NCI-H1048 (cell line): ENCODE measurements at regions not wholly inside any gene's neighbourhood (a gene's known extent, or its start where the extent isn't known, plus 50 kb on each side); places are given as distances from the start of the nearest gene placed in this dataset.

Experiments
- DNase-seq: peaks from one replicate; lab custom pipeline; 2025; lab: John Stamatoyannopoulos, UW

DNA sequence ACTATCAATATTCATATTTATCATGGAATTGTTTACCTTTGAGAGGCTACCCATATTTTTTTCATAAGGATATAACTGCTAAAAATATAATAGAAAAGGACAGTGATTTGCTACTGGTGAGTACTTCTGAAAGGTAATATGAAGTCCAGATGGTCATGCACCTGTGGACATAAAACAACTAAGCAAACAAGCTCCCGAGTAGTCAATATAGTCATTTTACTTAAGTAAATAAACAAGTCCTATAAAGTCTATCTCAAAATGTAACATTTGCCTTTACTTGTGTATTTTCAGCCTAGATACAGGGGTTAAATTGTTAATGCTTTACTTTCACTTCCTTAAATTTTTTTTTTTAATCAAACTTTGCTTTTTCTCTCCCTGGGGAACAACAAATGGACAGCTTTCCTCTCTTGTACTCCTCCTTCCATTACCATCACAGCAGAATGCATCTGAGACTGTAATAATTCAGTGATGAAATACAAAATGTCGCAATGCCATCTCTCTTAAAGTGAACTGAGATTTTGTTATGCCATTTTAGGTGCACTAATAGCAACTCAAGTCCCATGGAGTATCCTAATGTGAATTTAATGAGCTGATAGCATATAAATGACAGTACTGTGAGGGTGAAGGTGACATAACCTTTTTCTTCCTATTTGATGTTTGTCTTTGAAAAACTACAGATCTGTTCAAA lies 1325.4 kb upstream of the ZEB2 start:
- DNase-seq, result no peak

DNA sequence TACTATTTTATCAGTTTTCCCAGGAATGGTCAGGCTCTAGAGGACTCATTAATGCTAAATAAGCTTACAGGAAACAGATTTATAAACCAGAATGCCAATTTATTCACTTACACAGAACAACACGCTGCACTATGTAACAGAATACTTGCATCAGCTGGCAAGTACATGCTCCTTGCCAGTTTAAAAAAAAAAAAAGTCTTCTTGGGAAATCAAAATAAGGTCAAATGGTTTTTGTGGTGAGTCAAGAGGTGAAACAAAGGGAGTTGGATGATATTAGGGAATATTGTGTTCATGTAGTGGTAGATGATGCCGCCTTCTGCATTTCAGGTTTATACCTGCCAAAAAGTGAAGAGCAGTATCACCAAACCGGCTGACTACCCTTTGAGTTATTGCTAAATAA lies 1322.1 kb upstream of the ZEB2 start:
- no peak for DNase-seq

GRCh38 chr2:145836986-145837385 lies 1317.1 kb upstream of the ZEB2 start:
- no peak for DNase-seq

GRCh38 chr2:145835665-145836064 lies 1315.7 kb upstream of the ZEB2 start:
- DNase-seq, result no peak

- DNase-seq, result no peak
Observed at GRCh38 chr2:145832681-145833080, 1312.8 kb upstream of the ZEB2 start.

DNA sequence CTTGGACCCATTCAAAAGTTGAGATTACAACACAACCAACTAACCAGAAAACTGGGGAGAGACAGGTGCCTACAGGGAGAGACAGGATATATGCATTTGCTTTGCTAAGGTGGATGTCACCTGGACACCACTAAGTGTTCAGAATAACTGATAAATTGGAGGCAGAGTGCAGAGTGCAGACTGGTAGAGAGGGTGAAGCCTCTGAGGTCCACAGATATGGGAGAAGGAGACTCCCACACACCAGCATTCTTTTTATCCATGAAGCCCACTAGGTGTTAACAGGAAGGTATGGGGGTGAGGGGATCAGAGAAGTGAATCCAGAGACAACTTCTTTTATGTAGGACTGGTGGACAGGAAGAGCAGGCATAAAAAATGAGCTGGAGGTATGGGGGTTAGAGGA lies 1310.0 kb upstream of the ZEB2 start:
- no peak for DNase-seq

GRCh38 chr2:145827235-145827634 lies 1307.3 kb upstream of the ZEB2 start:
- DNase-seq, result no peak

- no peak for DNase-seq
Observed at GRCh38 chr2:145824384-145824783, 1304.5 kb upstream of the ZEB2 start.

DNA sequence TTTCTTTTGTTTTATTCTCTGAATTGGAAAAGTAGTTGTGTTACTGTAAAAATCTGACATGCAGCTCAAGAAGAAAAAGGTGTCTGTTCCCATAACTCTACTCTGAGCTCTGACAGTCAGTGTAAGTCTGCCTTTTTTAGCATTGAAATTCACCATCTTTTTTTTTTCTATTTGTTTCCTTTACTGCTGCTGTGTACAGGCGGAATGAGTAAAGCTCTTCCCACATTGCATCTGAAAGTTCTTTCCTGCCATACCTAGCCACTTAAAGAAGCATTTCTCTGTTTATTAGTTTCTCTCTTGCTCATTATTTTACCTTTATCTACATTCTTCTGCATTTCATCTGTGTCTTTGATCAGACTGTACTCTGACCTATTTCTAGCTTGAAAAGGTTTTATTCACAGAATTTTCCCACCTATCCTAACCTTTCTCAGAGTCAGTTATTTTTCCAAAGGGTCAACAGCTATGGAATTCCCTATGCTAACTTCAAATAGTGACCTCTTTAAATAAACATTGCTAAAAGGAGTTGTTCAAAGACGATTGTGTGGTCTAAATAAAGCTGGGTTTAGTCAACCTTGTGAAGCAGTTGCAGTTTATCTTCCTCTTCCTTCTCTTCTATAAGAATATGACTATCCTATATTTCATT lies 1303.1 kb upstream of the ZEB2 start:
- no peak for DNase-seq

DNA sequence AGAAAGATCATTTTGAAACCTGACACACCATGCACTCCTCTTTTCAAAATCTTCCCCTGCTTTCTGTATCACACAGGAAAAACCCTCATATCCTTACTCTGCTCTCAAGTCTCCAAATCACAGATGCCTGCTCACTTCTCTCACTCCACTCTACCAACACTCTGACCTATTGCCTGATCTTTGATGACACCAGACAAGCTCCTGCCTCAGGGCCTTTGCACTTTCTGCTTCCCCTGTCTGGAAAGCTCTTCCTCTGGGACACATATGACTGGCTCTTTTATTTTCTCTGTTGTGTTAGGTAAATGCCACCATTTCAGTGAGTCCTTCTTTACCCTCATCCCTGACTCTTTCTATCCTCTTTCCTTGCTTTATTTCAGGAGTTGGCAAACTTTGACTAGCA lies 1300.7 kb upstream of the ZEB2 start:
- DNase-seq, result no peak

DNA sequence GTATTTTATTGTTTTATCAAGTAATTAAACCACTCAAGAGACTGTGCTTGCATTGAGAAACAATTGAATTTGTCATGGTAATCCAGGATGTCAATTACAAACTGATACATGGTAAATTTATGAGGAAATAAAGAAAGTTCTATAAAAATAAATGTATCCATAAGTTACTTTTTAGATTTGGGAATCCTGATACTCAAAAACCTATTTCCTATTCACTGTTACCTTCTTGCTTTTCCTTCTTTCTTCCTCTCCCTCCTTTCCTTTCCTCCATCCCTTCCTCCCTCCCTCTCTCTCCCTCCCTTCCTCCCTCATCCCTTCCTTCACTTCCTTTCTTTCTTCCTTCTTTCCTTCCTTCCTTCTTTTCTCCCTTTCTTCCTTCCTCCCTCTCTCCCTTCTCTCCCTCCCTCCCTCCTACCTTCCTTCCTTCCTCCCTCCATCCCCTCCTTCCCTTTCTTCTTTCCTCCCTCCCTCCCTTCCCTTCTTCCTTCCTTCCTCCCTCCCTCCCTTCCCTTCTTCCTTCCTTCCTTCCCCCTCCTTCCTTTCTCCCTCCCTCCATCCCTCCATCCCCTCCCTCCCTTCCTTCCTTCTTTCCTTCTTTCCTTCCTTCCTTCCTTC lies 1299.1 kb upstream of the ZEB2 start:
- DNase-seq, result no peak

DNA sequence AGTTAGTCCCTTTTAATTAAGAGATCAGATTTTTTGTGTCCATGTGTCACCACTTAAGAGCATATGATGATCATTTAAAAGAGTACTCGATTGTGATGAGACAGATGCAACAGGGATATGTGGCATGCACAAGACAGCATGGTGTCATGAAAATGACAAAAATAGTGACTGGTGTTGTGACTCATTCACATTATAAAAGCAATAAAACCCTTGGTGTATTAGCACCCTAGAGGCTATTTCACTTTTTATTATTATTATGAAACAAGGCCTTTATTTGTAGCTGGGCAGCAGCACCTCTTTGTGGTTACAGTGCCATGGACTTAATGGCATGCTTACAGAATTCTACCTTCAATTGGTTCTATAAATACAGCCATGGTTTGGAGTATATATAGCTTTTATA lies 1296.0 kb upstream of the ZEB2 start:
- DNase-seq, result no peak

GRCh38 chr2:145813481-145813880 lies 1293.6 kb upstream of the ZEB2 start:
- no peak for DNase-seq

- no peak for DNase-seq
Observed at GRCh38 chr2:145812165-145812554, 1292.2 kb upstream of the ZEB2 start.

GRCh38 chr2:145811276-145812164 lies 1291.6 kb upstream of the ZEB2 start:
- no peak for DNase-seq

DNA sequence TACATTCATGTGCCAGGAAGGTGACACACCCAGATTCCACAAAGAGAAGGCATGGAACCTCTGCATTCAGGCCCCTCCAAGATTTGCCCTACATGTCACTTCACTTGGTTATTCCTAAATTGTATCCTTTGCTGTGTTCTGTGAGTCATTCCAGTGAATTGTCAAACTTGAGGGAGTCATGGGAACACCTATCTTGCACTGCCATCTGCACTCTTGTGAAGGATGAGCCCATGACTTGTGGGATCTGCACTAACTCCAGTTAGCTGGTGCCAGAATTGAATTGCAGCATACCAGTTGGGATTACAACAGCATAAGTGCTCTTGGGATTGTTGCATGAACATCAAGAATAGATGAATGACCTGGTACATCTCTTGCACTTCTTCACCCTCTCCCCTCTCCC lies 1288.0 kb upstream of the ZEB2 start:
- DNase-seq, result no peak

DNA sequence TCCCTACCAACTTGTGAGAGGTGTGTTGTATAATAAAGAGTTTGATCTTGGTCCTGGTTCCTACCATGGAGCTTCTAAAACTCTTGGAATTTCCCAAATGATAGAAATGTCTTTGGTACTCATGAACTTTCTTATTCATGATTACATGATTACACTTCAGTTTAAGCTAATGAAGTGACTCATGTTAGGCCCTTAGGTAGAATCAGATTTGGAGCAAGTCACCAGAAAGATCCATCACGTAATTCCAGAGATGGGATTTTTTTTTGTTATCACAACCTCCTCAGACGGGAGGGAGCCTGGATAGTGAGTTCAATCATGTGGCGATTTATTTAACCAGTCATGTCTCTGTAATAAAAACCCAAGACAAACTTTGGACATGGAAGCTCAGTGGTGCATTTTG lies 1287.6 kb upstream of the ZEB2 start:
- no peak for DNase-seq

GRCh38 chr2:145806546-145806945 lies 1286.6 kb upstream of the ZEB2 start:
- DNase-seq, result no peak

DNA sequence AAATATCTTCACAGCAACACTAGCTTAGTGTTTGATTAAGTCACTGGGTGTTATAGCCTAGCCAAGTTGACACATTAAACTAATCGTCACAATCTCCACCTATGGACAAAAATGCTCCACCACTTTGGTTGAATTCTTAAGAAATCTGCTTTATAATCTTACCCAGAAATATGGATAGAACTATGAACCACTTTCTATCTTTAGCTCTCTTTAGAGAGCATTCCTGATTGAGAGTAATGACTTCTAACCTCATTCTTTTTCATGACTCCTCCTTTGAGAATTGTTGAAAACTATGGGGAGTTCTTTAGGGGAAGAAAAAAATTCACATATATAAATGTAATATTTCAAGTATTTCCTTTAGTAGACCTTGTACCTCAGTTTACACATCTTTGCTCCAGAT lies 1282.2 kb upstream of the ZEB2 start:
- DNase-seq, result no peak

DNA sequence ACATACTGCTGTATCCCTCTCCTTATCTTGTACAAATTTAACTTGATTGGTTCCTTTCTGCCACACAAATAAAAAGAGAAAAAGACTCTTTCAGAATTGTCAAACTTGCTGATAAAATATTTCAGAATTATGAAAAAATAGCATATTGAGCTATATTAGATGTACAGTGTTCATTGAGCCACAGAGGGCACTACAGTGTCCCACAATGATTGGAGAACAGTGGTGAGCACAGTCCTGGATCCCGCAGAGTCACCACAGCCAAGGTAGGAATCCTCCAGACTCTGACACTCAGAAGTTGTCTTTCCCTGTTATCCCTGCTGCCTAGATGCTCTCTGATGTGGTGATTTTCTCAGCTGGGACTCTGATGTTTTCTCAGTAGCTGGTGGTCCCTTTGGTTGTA lies 1281.3 kb upstream of the ZEB2 start:
- no peak for DNase-seq

DNA sequence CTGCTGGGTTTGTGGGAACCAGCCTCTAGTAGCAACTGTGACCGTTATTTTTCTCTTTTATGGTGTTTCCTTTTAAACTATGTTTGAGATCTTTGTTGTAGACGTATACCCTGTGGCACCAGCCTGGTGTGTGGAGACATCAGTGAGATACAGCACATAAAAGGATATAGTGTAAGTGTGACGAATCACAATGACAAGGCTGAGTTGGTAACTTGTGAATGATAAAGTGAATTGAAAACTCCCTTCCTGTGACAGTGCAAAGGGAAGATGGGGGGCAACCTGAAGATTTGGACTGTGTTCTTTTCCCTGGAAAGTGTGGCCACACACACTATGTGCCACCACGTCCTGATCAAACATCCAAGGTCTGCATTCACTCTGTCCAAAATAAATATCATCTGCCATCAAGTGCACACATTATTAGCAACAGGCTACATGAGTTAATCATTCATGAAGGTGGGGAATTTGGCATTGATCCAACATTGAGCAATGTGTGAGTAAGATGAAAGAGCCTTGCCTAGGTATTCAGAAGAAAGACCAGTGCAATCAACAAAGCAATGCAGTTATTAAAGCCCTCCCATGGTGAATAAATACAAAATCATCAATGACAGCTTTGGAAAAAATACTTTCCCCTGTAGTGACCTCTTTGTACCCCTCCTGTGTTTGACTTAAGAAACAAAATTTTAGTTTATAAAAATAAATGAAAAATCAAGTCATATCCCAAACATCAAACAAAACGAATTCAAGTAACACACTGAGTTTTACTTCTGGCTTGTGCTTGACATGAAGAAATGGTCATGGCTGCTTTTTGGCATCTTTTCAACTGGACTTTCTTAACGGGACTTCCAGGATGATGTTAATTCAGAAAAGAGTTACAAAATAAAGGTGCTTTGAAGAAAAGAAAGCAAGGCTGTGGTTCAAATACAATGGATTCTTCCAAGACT lies 1280.5 kb upstream of the ZEB2 start:
- no peak for DNase-seq
